ENCODE measurements at regions not wholly inside any gene's neighbourhood (a gene's known extent, or its start where the extent isn't known, plus 50 kb on each side); places are given as distances from the start of the nearest gene placed in this dataset.

- no peaks in the 10 kb centered on the region for H3K9me3 Mint-ChIP-seq
- ATAC-seq, result no peak
- POLR2A ChIA-PET, result no interaction called here
- no peak for DNase-seq (ENCODE audit: low spot score)
- H3K4me1 Mint-ChIP-seq, result no peaks in the 10 kb centered on the region
- CTCF ChIA-PET, result interaction anchor here (0.5 kb wide), 1 partner anchor 1049 kb away, joined by 3 read pairs; no protein-coding TSS in a partner anchor
- TF ChIP-seq ZBTB21 (CRISPR knock-in tag; IDR thresholded peaks at IDR 0.05; ENCODE audit: borderline replicate concordance) (no peak), GTF2I (CRISPR knock-in tag; conservative IDR thresholded peaks at IDR 0.05) (no peak), SMAD4 (CRISPR knock-in tag; IDR thresholded peaks at IDR 0.05) (no peak), TEAD4 (CRISPR knock-in tag; IDR thresholded peaks at IDR 0.05) (no peak), SP1 (CRISPR knock-in tag; conservative IDR thresholded peaks at IDR 0.05) (no peak), ZNF219 (CRISPR knock-in tag; IDR thresholded peaks at IDR 0.05; ENCODE audit: borderline replicate concordance) (no peak), ZNF532 (CRISPR knock-in tag; IDR thresholded peaks at IDR 0.05; ENCODE audit: borderline replicate concordance) (no peak), GABPB1 (CRISPR knock-in tag; IDR thresholded peaks at IDR 0.05) (no peak), E2F1 (CRISPR knock-in tag; IDR thresholded peaks at IDR 0.05) (no peak), CREB1 (CRISPR knock-in tag; IDR thresholded peaks at IDR 0.05) (no peak), E2F4 (CRISPR knock-in tag; IDR thresholded peaks at IDR 0.05; ENCODE audit: borderline replicate concordance, low read depth) (no peak), OVOL2 (CRISPR knock-in tag; IDR thresholded peaks at IDR 0.05; ENCODE audit: borderline replicate concordance) (no peak), RORB (CRISPR knock-in tag; IDR thresholded peaks at IDR 0.05) (no peak), NR2C2 (CRISPR knock-in tag; IDR thresholded peaks at IDR 0.05) (no peak), MLX (CRISPR knock-in tag; IDR thresholded peaks at IDR 0.05) (no peak), ZNF281 (CRISPR knock-in tag; IDR thresholded peaks at IDR 0.05) (no peak), ZNF121 (CRISPR knock-in tag; IDR thresholded peaks at IDR 0.05) (no peak), ZNF317 (CRISPR knock-in tag; IDR thresholded peaks at IDR 0.05; ENCODE audit: borderline replicate concordance, low read depth) (no peak), MAX (CRISPR knock-in tag; IDR thresholded peaks at IDR 0.05) (no peak)
- H3K27me3 Mint-ChIP-seq (ENCODE audit: low read depth), result no peaks in the 10 kb centered on the region
- no peak overlapping the region for H3K4me3 Mint-ChIP-seq
- H3K36me3 Mint-ChIP-seq, result no peaks in the 10 kb centered on the region
- no peak overlapping the region for H3K27ac Mint-ChIP-seq
Measured at GRCh38 chr2:175403599-175404221, 222.2 kb upstream of the ATP5MC3 start.
